ENCODE measurements at regions not wholly inside any gene's neighbourhood (a gene's known extent, or its start where the extent isn't known, plus 50 kb on each side); places are given as distances from the start of the nearest gene placed in this dataset.

- H3K9me3 ChIP-seq (ENCODE audit: low read depth): no peaks in the 10 kb centered on the region
- H3K36me3 ChIP-seq: no peaks in the 10 kb centered on the region
- H3K27me3 ChIP-seq: no peaks in the 10 kb centered on the region
- no peaks in the 10 kb centered on the region for H3K4me1 ChIP-seq (ENCODE audit: low read depth)
- H3K27ac ChIP-seq: no peak overlapping the region
- TF ChIP-seq CTCF (IDR thresholded peaks at IDR 0.05; ENCODE audit: low read depth, low read length): no peak
- no peak overlapping the region for H3K4me3 ChIP-seq
- DNase-seq (ENCODE audit: low read depth in 1 of 2, low spot score in 1 of 2): no peak
Observed at GRCh38 chr2:66660804-66661203, 225.9 kb downstream of the MEIS1 start.

- TF ChIP-seq CTCF (IDR thresholded peaks at IDR 0.05; ENCODE audit: low read depth, low read length): no peak
- Histone ChIP-seq H3K4me3 (no peak overlapping the region), H3K27me3 (no peaks in the 10 kb centered on the region), H3K9me3 (ENCODE audit: low read depth) (no peaks in the 10 kb centered on the region), H3K4me1 (ENCODE audit: low read depth) (no peaks in the 10 kb centered on the region), H3K27ac (no peak overlapping the region), H3K36me3 (no peaks in the 10 kb centered on the region)
- no peak for DNase-seq (ENCODE audit: low read depth in 1 of 2, low spot score in 1 of 2)
Observed at GRCh38 chr2:66661253-66662173, 226.6 kb downstream of the MEIS1 start.

- DNase-seq (ENCODE audit: low read depth in 1 of 2, low spot score in 1 of 2): peak in 1 of 2 donors; percentile 8
- Histone ChIP-seq H3K4me3 (no peak overlapping the region), H3K9me3 (ENCODE audit: low read depth) (no peaks in the 10 kb centered on the region), H3K27ac (no peak overlapping the region), H3K36me3 (no peaks in the 10 kb centered on the region), H3K27me3 (no peaks in the 10 kb centered on the region), H3K4me1 (ENCODE audit: low read depth) (no peaks in the 10 kb centered on the region)
- TF ChIP-seq CTCF (IDR thresholded peaks at IDR 0.05; ENCODE audit: low read depth, low read length): no peak
Observed at GRCh38 chr2:66665124-66665984, 230.4 kb downstream of the MEIS1 start.

GRCh38 chr2:66667301-66667700 lies 232.4 kb downstream of the MEIS1 start:
- H3K4me3 ChIP-seq: no peak overlapping the region
- no peaks in the 10 kb centered on the region for H3K27me3 ChIP-seq
- no peaks in the 10 kb centered on the region for H3K4me1 ChIP-seq (ENCODE audit: low read depth)
- H3K9me3 ChIP-seq (ENCODE audit: low read depth): no peaks in the 10 kb centered on the region
- no peaks in the 10 kb centered on the region for H3K36me3 ChIP-seq
- no peak overlapping the region for H3K27ac ChIP-seq
- no peak for DNase-seq (ENCODE audit: low read depth in 1 of 2, low spot score in 1 of 2)
- no peak for TF ChIP-seq CTCF (IDR thresholded peaks at IDR 0.05; ENCODE audit: low read depth, low read length)

GRCh38 chr2:66673286-66673685 lies 238.4 kb downstream of the MEIS1 start:
- TF ChIP-seq CTCF (IDR thresholded peaks at IDR 0.05; ENCODE audit: low read depth, low read length): no peak
- Histone ChIP-seq H3K27ac (no peak overlapping the region), H3K4me3 (no peak overlapping the region), H3K27me3 (no peaks in the 10 kb centered on the region), H3K36me3 (no peaks in the 10 kb centered on the region), H3K4me1 (ENCODE audit: low read depth) (no peaks in the 10 kb centered on the region), H3K9me3 (ENCODE audit: low read depth) (no peaks in the 10 kb centered on the region)
- DNase-seq (ENCODE audit: low read depth in 1 of 2, low spot score in 1 of 2): no peak

Measured in cardiac muscle cell (in vitro differentiated cells and primary cell).